DOHH2 (cell line): ENCODE measurements at regions not wholly inside any gene's neighbourhood (a gene's known extent, or its start where the extent isn't known, plus 50 kb on each side); places are given as distances from the start of the nearest gene placed in this dataset.
"Not testable (repeated sequence)": the region's sequence is repeated elsewhere in the genome, so short reads cannot be mapped to it uniquely, and the experiment has no call there.

Experiments
- CTCF ChIP-seq: fragments of 200-600 bp; sonication (generic); IDR thresholded peaks from one replicate; pipeline ENCODE4 v1.5.1; 2014; ENCODE audit warnings: antibody characterized with exemption, mild to moderate bottlenecking, low read depth, low read length; ENCODE audit not compliant: poor library complexity, severe bottlenecking
- EZH2phosphoT487 ChIP-seq: fragments of 200-600 bp; sonication (generic); IDR thresholded peaks from 2 replicates; pipeline ENCODE4 v1.6.1; 2017; ENCODE audit warnings: borderline replicate concordance, mild to moderate bottlenecking, antibody characterized with exemption, low read length, moderate library complexity, mixed read lengths

DNA sequence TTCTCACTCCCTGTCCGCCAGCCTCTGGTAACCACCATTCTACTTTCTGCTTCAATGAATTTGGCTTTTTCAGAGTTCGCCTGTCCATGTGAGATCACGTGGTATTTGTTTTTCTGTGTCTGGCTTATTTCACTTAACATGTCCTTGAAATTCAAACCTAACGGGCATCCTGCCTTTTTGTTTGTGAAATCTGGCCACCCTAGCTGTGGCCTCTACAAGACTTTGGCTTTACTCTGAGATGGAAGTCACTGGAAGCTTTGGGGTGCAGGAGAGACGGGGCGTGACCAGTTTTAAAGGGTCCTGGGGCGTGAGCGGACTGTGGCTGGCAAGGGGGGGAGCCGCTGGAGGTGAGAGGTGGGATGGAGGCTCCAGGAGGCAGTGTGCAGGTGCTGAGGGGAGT, 66.4 kb downstream of the PROP1 start:
- not testable (repeated sequence) for TF ChIP-seq CTCF, EZH2phosphoT487
